ENCODE measurements at regions not wholly inside any gene's neighbourhood (a gene's known extent, or its start where the extent isn't known, plus 50 kb on each side); places are given as distances from the start of the nearest gene placed in this dataset.

DNA sequence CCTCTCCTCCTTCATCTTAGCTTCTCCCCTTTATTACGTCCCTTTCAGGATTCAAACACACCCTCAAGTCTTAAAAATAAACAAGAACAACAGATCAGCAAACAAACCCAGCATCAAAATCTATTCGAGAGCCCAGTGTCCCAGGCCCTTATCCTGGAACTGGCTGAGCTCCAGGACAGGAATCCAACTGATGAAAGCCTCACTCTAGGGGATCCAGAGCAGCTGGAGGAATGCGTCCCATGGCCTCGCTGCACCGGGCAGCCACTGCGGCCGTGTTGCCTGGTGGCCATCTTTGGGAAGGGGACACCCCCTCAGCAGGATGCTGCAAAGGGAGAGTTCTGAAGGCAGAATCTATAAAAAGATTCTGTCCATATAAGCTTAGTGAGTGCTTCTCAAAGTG, 156.5 kb upstream of the BMPER start:
- TF ChIP-seq, protein P1, sequence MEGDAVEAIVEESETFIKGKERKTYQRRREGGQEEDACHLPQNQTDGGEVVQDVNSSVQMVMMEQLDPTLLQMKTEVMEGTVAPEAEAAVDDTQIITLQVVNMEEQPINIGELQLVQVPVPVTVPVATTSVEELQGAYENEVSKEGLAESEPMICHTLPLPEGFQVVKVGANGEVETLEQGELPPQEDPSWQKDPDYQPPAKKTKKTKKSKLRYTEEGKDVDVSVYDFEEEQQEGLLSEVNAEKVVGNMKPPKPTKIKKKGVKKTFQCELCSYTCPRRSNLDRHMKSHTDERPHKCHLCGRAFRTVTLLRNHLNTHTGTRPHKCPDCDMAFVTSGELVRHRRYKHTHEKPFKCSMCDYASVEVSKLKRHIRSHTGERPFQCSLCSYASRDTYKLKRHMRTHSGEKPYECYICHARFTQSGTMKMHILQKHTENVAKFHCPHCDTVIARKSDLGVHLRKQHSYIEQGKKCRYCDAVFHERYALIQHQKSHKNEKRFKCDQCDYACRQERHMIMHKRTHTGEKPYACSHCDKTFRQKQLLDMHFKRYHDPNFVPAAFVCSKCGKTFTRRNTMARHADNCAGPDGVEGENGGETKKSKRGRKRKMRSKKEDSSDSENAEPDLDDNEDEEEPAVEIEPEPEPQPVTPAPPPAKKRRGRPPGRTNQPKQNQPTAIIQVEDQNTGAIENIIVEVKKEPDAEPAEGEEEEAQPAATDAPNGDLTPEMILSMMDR (IDR thresholded peaks at IDR 0.05): no peak
- TF ChIP-seq POLR2A (IDR thresholded peaks at IDR 0.05): no peak
